ENCODE measurements at regions not wholly inside any gene's neighbourhood (a gene's known extent, or its start where the extent isn't known, plus 50 kb on each side); places are given as distances from the start of the nearest gene placed in this dataset.

GRCh38 chr12:91627225-91627624, 444.6 kb upstream of the DCN start:
- H3K4me3 ChIP-seq (ENCODE audit: low read depth, low read length): no peak overlapping the region
- DNase-seq (ENCODE audit: low read depth): no peak
- TF ChIP-seq CTCF (IDR thresholded peaks at IDR 0.05; ENCODE audit: control insufficient read depth, extremely low read depth, insufficient read depth): no peak

- no peak for DNase-seq (ENCODE audit: low read depth)
- TF ChIP-seq CTCF (IDR thresholded peaks at IDR 0.05; ENCODE audit: control insufficient read depth, extremely low read depth, insufficient read depth): no peak
- no peak overlapping the region for H3K4me3 ChIP-seq (ENCODE audit: low read depth, low read length)
Measured at GRCh38 chr12:91622981-91623380, 440.4 kb upstream of the DCN start.

GRCh38 chr12:91622037-91622436, 439.4 kb upstream of the DCN start:
- H3K4me3 ChIP-seq (ENCODE audit: low read depth, low read length): no peak overlapping the region
- DNase-seq (ENCODE audit: low read depth): no peak
- TF ChIP-seq CTCF (IDR thresholded peaks at IDR 0.05; ENCODE audit: control insufficient read depth, extremely low read depth, insufficient read depth): no peak

- H3K4me3 ChIP-seq (ENCODE audit: low read depth, low read length): no peak overlapping the region
- DNase-seq (ENCODE audit: low read depth): no peak
- TF ChIP-seq CTCF (IDR thresholded peaks at IDR 0.05; ENCODE audit: control insufficient read depth, extremely low read depth, insufficient read depth): no peak
Measured at GRCh38 chr12:91620992-91621391, 438.4 kb upstream of the DCN start.

- no peak for DNase-seq (ENCODE audit: low read depth)
- no peak for TF ChIP-seq CTCF (IDR thresholded peaks at IDR 0.05; ENCODE audit: control insufficient read depth, extremely low read depth, insufficient read depth)
- H3K4me3 ChIP-seq (ENCODE audit: low read depth, low read length): no peak overlapping the region
Measured at GRCh38 chr12:91620422-91620821, 437.8 kb upstream of the DCN start.

- peak; percentile 85 for DNase-seq (ENCODE audit: low read depth)
- H3K4me3 ChIP-seq (ENCODE audit: low read depth, low read length): no peak overlapping the region
- no peak for TF ChIP-seq CTCF (IDR thresholded peaks at IDR 0.05; ENCODE audit: control insufficient read depth, extremely low read depth, insufficient read depth)
Measured at GRCh38 chr12:91618281-91618680, 435.7 kb upstream of the DCN start.

GRCh38 chr12:91617818-91618217, 435.2 kb upstream of the DCN start:
- DNase-seq (ENCODE audit: low read depth): no peak
- TF ChIP-seq CTCF (IDR thresholded peaks at IDR 0.05; ENCODE audit: control insufficient read depth, extremely low read depth, insufficient read depth): no peak
- H3K4me3 ChIP-seq (ENCODE audit: low read depth, low read length): no peak overlapping the region
